MM.1S (cell line): ENCODE measurements at regions not wholly inside any gene's neighbourhood (a gene's known extent, or its start where the extent isn't known, plus 50 kb on each side); places are given as distances from the start of the nearest gene placed in this dataset.

ENCODE experiments used
- DNase-seq: peaks from one replicate; pipeline ENCODE4 v3.0.0-alpha.2; 2015
- H2AFZ ChIP-seq: fragments of 300-600 bp; sonication (generic); 2 replicates; pipeline ENCODE4 v1.6.0; 2016; ENCODE audit warnings: antibody characterized with exemption, low read length
- H3F3A ChIP-seq: fragments of 300-600 bp; sonication (generic); 2 replicates; pipeline ENCODE4 v1.6.1; 2016; ENCODE audit warnings: mild to moderate bottlenecking, antibody characterized with exemption, low read length, moderate library complexity, mixed read lengths; ENCODE audit not compliant: insufficient read depth
- H3K27ac ChIP-seq: fragments of 300-600 bp; sonication (generic); 2 replicates; pipeline ENCODE4 v1.5.1; 2016; ENCODE audit warnings: mild to moderate bottlenecking, low read length
- H3K27me3 ChIP-seq: fragments of 300-600 bp; sonication (generic); replicated peaks from 2 replicates; pipeline ENCODE4 v1.6.0; 2016; ENCODE audit warnings: low read length; ENCODE audit not compliant: insufficient read depth
- H3K36me3 ChIP-seq: fragments of 300-600 bp; sonication (generic); replicated peaks from 2 replicates; pipeline ENCODE4 v1.6.1; 2016; ENCODE audit warnings: mild to moderate bottlenecking, low read length, mixed read lengths; ENCODE audit not compliant: insufficient read depth
- H3K4me1 ChIP-seq: fragments of 300-600 bp; sonication (generic); 2 replicates; pipeline ENCODE4 v1.6.1; 2016; ENCODE audit warnings: low read length, mixed read lengths
- H3K4me2 ChIP-seq: fragments of 300-600 bp; sonication (generic); 2 replicates; pipeline ENCODE4 v1.6.0; 2016; ENCODE audit warnings: low read depth, low read length
- H3K4me3 ChIP-seq: fragments of 300-600 bp; sonication (generic); 2 replicates; pipeline ENCODE4 v1.5.1; 2016; ENCODE audit warnings: low read length, mixed read lengths
- H3K79me2 ChIP-seq: fragments of 300-600 bp; sonication (generic); 2 replicates; pipeline ENCODE4 v1.6.1; 2016; ENCODE audit warnings: mixed run types, low read length, mixed read lengths
- H3K9ac ChIP-seq: fragments of 300-600 bp; sonication (generic); 2 replicates; pipeline ENCODE4 v1.6.1; 2016; ENCODE audit warnings: low read length, mixed read lengths
- H3K9me2 ChIP-seq: fragments of 300-600 bp; sonication (generic); replicated peaks from 2 replicates; pipeline ENCODE4 v1.6.1; 2016; ENCODE audit warnings: mild to moderate bottlenecking, low read length, mixed read lengths; ENCODE audit not compliant: insufficient read depth
- H3K9me3 ChIP-seq: fragments of 300-600 bp; sonication (generic); replicated peaks from 2 replicates; pipeline ENCODE4 v1.6.1; 2016; ENCODE audit warnings: mild to moderate bottlenecking, low read length, mixed read lengths; ENCODE audit not compliant: insufficient read depth
- H4K20me1 ChIP-seq: fragments of 300-600 bp; sonication (generic); 2 replicates; pipeline ENCODE4 v1.6.1; 2016; ENCODE audit warnings: mild to moderate bottlenecking, low read length, moderate library complexity, mixed read lengths; ENCODE audit not compliant: insufficient read depth
- CTCF ChIP-seq: fragments of 300-600 bp; sonication (generic); IDR thresholded peaks from 2 replicates; pipeline ENCODE4 v1.5.1; 2016; ENCODE audit warnings: antibody characterized with exemption, low read length, mixed read lengths
- EZH2 ChIP-seq: fragments of 300-600 bp; sonication (generic); optimal IDR thresholded peaks from 2 replicates; pipeline ENCODE3; 2017; ENCODE audit warnings: low read depth, mild to moderate bottlenecking, antibody characterized with exemption, low read length, mixed read lengths
- EZH2phosphoT487 ChIP-seq: fragments of 300-600 bp; sonication (generic); IDR thresholded peaks from 2 replicates; pipeline ENCODE4 v1.6.1; 2018; ENCODE audit warnings: antibody characterized with exemption, low read length

- Histone ChIP-seq H3K9ac (no peak overlapping the region), H2AFZ (no peak overlapping the region), H3K79me2 (no peaks in the 10 kb centered on the region), H3K9me2 (no peaks in the 10 kb centered on the region), H3K4me2 (no peak overlapping the region), H3F3A (no peaks in the 10 kb centered on the region), H4K20me1 (no peaks in the 10 kb centered on the region), H3K4me3 (no peak overlapping the region), H3K4me1 (no peaks in the 10 kb centered on the region), H3K27ac (no peak overlapping the region), H3K36me3 (no peaks in the 10 kb centered on the region), H3K9me3 (no peaks in the 10 kb centered on the region), H3K27me3 (no peaks in the 10 kb centered on the region)
- DNase-seq: no peak
- TF ChIP-seq CTCF (no peak), EZH2phosphoT487 (no peak), EZH2 (no peak)
These were observed 100.1 kb upstream of the LRFN5 start for GRCh38 chr14:41506552-41506951.

GRCh38 chr14:41505491-41505890, 101.2 kb upstream of the LRFN5 start:
- H3K27me3 ChIP-seq: no peaks in the 10 kb centered on the region
- H2AFZ ChIP-seq: no peak overlapping the region
- no peaks in the 10 kb centered on the region for H3K9me3 ChIP-seq
- no peaks in the 10 kb centered on the region for H3K9me2 ChIP-seq
- no peaks in the 10 kb centered on the region for H3K79me2 ChIP-seq
- no peaks in the 10 kb centered on the region for H4K20me1 ChIP-seq
- H3K9ac ChIP-seq: no peak overlapping the region
- no peak overlapping the region for H3K4me3 ChIP-seq
- no peak overlapping the region for H3K27ac ChIP-seq
- H3F3A ChIP-seq: no peaks in the 10 kb centered on the region
- H3K36me3 ChIP-seq: no peaks in the 10 kb centered on the region
- H3K4me1 ChIP-seq: no peaks in the 10 kb centered on the region
- no peak for DNase-seq
- H3K4me2 ChIP-seq: no peak overlapping the region
- TF ChIP-seq EZH2phosphoT487 (no peak), CTCF (no peak), EZH2 (no peak)

GRCh38 chr14:41498959-41499358, 107.7 kb upstream of the LRFN5 start:
- no peaks in the 10 kb centered on the region for H3K79me2 ChIP-seq
- H3K27me3 ChIP-seq: no peaks in the 10 kb centered on the region
- H3K27ac ChIP-seq: no peak overlapping the region
- no peak overlapping the region for H3K9ac ChIP-seq
- TF ChIP-seq EZH2phosphoT487 (no peak), EZH2 (no peak), CTCF (no peak)
- no peak for DNase-seq
- H3K9me3 ChIP-seq: no peaks in the 10 kb centered on the region
- H4K20me1 ChIP-seq: no peaks in the 10 kb centered on the region
- no peak overlapping the region for H3K4me2 ChIP-seq
- no peaks in the 10 kb centered on the region for H3K36me3 ChIP-seq
- no peaks in the 10 kb centered on the region for H3K9me2 ChIP-seq
- H2AFZ ChIP-seq: no peak overlapping the region
- H3F3A ChIP-seq: no peaks in the 10 kb centered on the region
- H3K4me3 ChIP-seq: no peak overlapping the region
- no peaks in the 10 kb centered on the region for H3K4me1 ChIP-seq
